Myocyte (in vitro differentiated cells): ENCODE measurements at regions not wholly inside any gene's neighbourhood (a gene's known extent, or its start where the extent isn't known, plus 50 kb on each side); places are given as distances from the start of the nearest gene placed in this dataset.
"Not testable (repeated sequence)": the region's sequence is repeated elsewhere in the genome, so short reads cannot be mapped to it uniquely, and the experiment has no call there.

Source experiments
- DNase-seq: peaks from one replicate; pipeline ENCODE4 v3.0.0-alpha.2; 2012; ENCODE audit warnings: low read depth

- no peak for DNase-seq
These were observed 78.1 kb upstream of the YWHAQ start for GRCh38 chr2:9708683-9709538.

GRCh38 chr2:9709539-9710285 lies 78.9 kb upstream of the YWHAQ start:
- DNase-seq, result no peak

DNA sequence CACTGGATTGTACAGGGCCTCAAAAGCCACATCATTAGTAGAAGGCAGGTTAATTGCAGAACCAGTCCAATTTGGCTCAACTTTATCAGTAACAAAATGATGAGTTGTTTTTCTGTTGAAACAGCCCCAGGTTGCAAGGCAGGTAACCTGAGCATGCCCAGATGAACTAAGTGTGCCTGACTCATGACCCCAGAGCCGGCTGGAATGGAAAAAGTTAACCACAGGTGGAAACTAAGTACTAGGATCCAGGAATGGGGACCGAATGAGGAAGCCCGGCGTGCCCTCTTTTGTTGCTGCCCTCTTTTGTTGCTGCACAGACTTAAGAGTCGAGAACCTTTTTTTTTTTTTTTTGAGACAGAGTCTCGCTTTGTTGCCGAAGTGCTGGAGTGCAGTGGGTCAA lies 79.5 kb upstream of the YWHAQ start:
- DNase-seq, result no peak

DNA sequence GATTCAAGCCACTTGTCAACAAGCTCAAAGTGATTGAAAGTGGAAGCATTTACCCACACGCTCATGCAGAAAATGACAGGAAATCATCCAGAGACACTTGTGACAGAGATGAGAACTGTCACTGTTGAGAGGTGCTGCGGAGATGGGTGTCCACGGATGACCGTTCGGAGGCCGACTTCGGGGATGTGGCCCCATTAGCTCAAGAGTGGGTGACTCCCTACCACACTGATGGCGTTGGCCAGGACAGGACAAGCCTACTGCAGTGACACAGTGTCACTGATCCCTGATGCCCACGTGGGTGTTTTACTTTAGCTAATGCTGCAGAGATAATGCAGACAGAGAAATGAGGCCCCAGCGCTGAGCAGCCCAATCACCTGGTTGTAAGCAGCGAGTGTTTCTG lies 81.5 kb upstream of the YWHAQ start:
- no peak for DNase-seq

- no peak for DNase-seq
These were observed 83.9 kb upstream of the YWHAQ start for GRCh38 chr2:9714630-9715214.

DNA sequence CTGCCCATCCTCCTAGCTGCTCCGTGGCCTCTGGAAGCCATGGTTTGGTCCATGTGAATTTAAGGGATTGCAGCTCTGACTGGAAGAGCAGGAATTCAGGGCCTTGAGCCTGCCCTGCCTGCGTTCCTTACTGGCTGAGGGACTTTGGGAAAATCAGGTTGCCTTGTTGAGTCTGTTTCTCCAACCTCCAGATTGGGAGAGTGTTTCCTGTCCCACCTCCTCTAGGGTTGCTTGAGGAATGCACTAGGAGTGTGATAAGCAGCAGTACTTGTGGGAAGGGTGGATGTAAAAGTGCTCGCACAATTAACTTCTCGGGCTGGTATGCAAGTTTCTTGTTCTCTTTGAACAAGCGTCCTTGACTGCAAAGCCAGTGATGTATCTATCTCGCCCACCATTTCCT lies 84.4 kb upstream of the YWHAQ start:
- no peak for DNase-seq

DNA sequence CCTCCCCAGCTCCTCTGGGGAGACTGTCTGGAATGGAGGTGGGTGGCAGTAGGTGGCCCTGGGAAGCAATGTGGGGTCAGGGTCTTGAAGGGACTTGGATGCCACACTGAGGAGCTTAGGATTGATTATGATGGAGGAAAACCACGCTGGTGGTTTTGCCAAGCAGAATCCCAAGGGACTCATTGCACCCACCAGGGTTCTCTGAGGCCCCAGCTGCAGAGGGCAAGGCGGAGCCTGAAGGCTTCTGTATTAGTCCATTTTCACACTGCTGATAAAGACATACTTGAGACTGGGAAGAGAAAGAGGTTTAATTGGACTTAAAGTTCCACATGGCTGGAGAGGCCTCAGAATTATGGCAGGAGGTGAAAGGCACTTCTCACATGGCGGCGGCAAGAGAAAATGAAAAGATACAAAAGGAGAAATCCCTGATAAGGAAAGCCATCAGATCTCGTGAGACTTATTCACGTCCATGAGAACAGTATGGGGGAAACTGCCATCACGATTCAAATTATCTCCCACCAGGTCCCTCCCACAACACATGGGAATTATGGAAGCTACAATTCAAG lies 87.2 kb upstream of the YWHAQ start:
- no peak for DNase-seq

GRCh38 chr2:9720352-9721093 lies 89.7 kb upstream of the YWHAQ start:
- DNase-seq, result no peak

DNA sequence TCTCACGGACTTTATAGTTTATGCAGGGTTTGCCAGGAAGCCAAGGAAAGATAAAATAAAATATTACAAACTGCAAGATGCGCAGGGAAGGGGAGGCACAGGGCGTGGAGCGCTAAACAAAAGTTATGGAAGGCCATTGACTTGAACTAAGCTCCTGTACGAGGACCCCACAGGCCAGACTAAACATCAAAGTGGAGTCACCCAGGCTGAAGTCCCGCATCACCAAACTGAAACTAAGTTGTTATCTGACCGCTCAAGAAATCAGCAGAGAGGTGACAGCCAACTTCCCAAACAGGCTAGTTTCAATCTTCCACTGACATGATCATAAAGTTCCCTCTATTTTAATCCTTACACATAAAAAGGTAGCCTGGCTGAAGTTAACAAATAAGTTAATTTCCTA lies 90.5 kb upstream of the YWHAQ start:
- DNase-seq, result no peak

- DNase-seq, result no peak
These were observed 91.7 kb upstream of the YWHAQ start for GRCh38 chr2:9722451-9722850.

DNA sequence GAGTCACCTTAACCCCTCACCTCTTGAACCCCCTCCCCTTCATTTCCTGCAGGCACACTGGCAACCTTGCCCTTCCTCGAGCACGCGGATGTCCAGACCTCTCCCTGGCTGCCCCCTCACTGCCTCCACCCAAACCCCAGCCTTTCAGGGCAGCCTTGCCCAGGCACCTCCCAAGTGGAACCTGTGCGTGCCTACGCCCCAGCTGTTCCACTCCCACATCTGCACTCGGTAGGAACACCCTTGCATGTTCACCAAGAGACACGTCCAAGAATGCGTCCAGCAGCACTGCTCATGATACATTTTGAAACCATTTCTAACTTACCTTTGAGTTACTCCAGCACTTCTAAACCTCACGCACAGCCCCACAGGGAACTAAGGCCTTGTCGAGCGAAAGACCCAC lies 93.8 kb upstream of the YWHAQ start:
- no peak for DNase-seq

GRCh38 chr2:9725106-9725505 lies 94.3 kb upstream of the YWHAQ start:
- DNase-seq, result no peak

DNA sequence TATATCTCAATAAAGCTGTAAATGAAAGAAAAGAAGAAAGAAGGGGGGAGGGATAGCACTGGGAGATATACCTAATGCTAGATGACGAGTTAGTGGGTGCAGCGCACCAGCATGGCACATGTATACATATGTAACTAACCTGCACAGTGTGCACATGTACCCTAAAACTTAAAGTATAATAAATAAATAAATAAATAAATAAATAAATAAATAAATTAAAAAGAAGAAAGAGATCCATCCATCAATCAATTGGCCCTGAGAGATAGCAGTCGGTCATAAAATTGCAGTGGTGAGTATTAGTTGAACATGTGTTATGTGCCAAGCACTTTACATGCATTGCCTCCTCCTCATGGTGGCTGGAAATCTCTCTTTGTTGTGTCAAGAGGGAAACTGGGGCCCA lies 95.2 kb upstream of the YWHAQ start:
- not testable (repeated sequence) for DNase-seq

DNA sequence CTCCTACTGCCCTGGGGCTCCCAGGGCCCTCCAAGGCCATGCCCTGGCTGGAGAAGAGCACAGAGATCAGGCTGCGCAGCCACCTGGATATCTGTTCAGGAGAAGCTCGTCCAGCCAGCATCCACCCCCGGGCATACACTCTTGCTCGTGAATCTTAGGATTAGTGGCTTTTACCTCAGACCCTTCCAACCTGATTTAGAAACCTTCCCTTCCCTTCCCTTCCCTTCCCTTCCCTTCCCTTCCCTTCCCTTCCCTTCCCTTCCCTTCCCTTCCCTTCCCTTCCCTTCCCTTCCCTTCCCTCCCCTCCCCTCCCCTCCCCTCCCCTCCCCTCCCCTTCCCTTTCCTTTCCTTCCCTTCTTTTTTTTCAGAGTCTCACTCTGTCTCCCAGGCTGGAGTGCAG lies 99.7 kb upstream of the YWHAQ start:
- not testable (repeated sequence) for DNase-seq

DNA sequence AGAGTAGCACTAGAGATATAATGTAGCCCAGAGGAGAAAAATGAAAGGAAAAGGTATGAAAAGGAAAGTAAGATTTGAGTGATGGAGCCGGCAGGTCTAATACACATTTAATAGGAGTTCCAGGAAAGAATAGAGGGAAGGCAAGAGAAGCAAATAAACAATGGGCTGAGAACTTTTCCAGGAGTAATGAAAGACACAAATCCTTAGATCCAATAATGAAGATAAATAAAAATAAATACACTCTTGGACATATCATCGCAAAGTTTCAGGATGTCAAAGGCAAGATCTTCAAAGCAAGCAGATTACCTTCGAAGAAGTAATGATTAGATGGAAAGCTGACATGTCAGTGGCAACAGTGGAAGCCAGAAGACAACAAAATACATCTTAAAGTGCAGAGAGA lies 102.0 kb upstream of the YWHAQ start:
- no peak for DNase-seq

DNA sequence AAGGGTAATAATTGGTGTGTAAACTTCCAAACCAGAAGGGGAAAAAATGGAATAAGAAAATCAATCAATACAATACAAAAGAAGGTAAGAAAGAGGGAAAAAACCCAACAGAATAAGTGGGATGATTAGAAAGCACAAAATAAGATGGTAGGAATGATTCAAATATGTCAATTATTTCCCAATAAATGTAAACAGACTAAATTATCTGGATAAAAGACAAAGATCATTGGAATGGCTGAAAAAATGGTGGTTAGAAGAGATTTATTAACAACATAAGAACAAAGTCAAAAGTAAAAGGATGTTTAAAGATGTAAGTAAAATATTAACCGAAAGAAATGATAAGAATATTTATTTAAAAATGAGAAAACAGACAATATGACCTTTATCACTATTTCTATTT lies 103.5 kb upstream of the YWHAQ start:
- no peak for DNase-seq

DNA sequence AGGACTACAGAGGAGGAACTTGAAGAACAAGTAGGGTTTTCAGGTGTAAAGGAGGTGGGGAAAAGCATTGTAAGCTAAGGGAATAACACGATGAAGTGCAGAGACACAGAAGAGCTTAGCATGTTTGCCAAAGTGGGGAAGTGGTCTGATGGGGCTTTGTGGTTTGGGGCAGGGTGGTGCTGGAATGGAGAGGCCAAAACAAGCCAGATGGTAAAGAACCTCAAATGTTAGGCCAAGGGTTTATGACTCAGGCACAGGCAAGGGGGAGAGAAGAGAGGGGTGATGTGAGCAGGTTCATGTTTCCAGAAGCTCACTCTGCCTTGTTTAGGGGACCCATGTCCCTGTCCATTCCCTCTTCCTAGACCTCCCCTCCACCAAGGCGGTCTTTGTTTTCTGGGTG lies 104.5 kb upstream of the YWHAQ start:
- DNase-seq, result peak; percentile 39

DNA sequence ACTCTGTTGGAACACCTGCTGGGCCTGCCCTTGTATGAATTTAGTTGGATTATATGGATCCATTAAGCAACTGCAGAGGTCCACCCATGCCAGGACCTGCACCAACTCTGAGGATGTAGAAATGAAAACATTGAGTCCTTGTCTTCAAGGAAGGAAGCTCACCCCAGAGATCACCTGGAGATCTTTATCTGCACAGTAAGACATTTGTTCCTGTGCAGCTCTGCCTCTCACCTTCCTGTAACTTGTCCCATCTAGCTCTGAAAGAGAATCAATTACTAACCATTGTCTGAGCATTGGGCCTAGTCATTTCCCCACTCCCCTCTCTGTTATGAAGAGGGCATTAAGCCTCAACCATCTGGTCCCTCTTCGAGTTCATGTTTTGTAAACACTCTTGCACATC lies 105.2 kb upstream of the YWHAQ start:
- no peak for DNase-seq

DNA sequence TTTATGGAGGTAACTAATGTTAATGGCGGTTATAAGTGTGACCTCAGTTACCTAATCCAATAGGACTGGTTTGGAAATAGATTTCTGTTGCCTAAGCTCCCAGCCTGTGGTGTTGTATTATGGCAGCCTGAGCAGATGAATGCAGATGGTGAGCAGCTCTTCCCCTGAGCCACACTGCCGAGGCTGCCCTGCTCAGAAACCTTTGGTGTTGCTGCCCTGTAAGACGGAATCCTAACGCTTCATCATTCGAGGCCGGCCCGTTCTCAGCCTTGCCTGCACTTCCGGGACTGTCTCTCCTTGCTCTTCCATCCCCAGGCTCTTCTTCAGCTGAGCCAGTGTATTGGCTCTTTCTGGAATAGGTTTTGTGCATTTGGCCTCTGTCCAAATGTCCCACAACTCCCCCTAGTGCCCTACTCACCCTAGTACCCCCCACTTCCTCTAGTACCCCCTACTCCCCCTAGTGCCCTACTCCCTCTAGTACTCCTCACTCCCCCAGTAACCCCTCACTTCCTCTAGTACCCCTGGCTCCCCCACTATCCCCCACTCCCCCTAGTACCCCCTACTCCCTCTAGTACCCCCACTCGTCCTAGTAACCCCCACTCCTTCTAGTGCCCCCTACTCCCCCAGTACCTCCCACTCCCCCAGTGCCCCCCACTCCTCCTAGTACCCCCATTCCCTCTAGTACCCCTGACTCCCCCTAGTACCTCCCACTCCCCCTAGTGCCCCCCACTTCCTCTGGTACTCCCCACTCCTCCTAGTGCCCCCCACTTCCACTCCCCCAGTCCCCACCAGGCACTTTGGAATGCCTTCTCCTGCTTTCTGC lies 106.0 kb upstream of the TAF1B start:
- no peak for DNase-seq

DNA sequence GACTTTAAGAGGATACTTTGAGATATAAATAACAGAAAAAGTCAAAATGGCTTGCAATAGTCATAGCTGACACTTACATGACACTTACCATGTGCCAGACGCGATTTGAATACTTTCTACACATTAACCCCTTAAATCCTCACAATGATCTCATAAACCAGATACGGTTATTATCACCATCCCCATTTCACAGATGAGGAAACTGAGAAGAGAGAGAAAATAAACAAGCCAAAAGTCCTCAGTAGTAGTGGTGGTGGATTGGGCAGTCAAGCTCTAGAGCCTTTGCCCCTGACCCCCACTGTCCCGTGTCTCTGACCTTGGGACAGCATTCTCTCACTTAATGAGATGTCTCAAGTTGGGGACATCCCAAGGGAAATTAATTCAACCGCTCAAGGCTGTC lies 105.2 kb upstream of the TAF1B start:
- DNase-seq, result no peak
